Pancreas (tissue), 10 donors: ENCODE measurements at regions not wholly inside any gene's neighbourhood (a gene's known extent, or its start where the extent isn't known, plus 50 kb on each side); places are given as distances from the start of the nearest gene placed in this dataset.
"Not testable (repeated sequence)": the region's sequence is repeated elsewhere in the genome, so short reads cannot be mapped to it uniquely, and the experiment has no call there.

ENCODE experiments used
- ATAC-seq, 4 donors: fragments of 200-7000 bp; cut with Tn5 transposase; one replicate each; pipeline versions ENCODE4 v1.8.0 to v1.9.1; 2020; ENCODE audit warnings: mild to moderate bottlenecking in 4 of 4, moderate library complexity in 4 of 4
- DNase-seq, 6 donors: peaks; one replicate each; pipeline ENCODE4 v3.0.0-alpha.2; 2020
- FAIRE-seq: peaks from 2 replicates; lab custom pipeline; 2012; peaks lifted over from hg19 to GRCh38; lab: Jason Lieb, UNC
- H3K27ac ChIP-seq, 4 donors: fragments of 200-600 bp; sonication (generic); 1 replicate in 3 of 4; 2 replicates in 1 of 4; pipeline versions ENCODE4 v1.5.0 to v1.8.0; 2020
- H3K27me3 ChIP-seq, 4 donors: fragments of 200-600 bp; one replicate each; pipeline ENCODE4 v1.8.0; 2021
- H3K36me3 ChIP-seq, 3 donors: fragments of 200-600 bp; sonication (generic) in 1 of 3; one replicate each; pipeline versions ENCODE4 v1.5.0 to v1.8.0; 2020 to 2021
- H3K4me1 ChIP-seq, 3 donors: fragments of 200-600 bp; one replicate each; pipeline ENCODE4 v1.8.0; 2021
- H3K4me3 ChIP-seq, 4 donors: fragments of 200-600 bp; sonication (generic) in 2 of 4; one replicate each; pipeline versions ENCODE4 v1.5.0 to v1.8.0; 2020 to 2021
- H3K9me3 ChIP-seq, 4 donors: fragments of 200-600 bp; one replicate each; pipeline ENCODE4 v1.8.0; 2021
- WGBS, 2 donors: extraction: QIAGEN DNeasy Blood & Tissue Kit; methylation state at CpG; one replicate each; pipeline ENCODE4 v1.1.7; 2013; 5-methylcytosine and 5-hydroxymethylcytosine counted together
- intact Hi-C, 3 donors: fragments of 100-400 bp; cut with DNase I; formaldehyde crosslinking; loops; one replicate each; pipeline versions ENCODE4 v1.11.1 to v1.14.2; 2022
- TF ChIP-seq, protein P1 (sequence below), 4 donors: fragments of 200-600 bp; sonication (generic) in 3 of 4; IDR thresholded peaks; one replicate each; pipeline versions ENCODE4 v1.5.0 to v1.8.0; 2021; ENCODE audit warnings: antibody characterized with exemption in 4 of 4
- donor health status: healthy with polysubstance abuse.
- donor health status: DM: no; HTN: no; CAD: no; lungs with moderate emphysema.
- donor health status: DM: no; HTN: no; CAD: no.
- donor health status: control.
- donor health status: control.
- donor health status: Bipolar disorder and iron deficiency.
- donor health status: DM: yes; HTN: yes; CAD: no.
- donor health status: DM: no; HTN: no; CAD: no.
- donor health status: DM: no; HTN: no; CAD: no.
- donor health status: DM: yes; HTN: yes; CAD: no.

DNA sequence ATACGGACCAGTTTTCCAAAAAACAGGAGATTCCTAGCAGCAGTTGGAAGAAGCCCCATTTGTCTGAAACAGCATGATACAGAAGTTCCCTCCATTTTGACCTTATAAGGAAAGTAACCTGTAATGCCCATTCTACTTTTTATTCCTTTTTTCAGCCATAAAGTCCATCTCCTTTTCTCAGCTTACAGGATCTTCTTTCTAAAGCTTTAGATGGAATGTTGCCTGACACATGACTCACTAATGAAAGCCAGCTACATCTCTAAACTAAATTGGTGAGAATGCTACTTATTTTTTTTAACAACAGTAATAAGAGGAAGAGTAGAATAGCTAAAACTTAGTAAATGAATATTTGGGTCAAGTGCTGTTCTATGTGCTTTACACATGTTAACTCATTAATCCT, 234.1 kb downstream of the CDH26 start:
- 28 to 45% methylated on average over 1 of the region's 1 CpG for WGBS, 2 donors
- intact Hi-C loops = no loop called here
- no peak for FAIRE-seq

DNA sequence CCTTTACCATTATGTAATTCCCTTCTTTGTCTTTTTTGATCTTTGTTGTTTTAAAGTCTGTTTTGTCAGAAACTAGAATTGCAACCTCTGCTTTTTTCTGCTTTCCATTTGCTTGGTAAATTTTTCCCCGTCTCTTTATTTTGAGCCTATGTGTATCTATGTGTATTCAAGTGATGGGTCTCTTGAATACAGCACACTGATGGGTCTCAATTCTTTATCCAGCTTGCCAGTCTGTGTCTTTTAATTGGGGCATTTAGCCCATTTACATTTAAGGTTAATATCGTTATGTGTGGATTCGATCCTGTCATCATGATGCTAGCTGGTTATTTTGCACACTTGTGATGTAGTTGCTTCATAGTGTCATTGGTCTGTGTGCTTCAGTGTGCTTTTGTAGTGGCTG, 240.9 kb downstream of the CDH26 start:
- H3K36me3 ChIP-seq, intact Hi-C loops, DNase-seq, FAIRE-seq, ATAC-seq, H3K27me3 ChIP-seq, H3K27ac ChIP-seq, H3K4me3 ChIP-seq, H3K9me3 ChIP-seq, H3K4me1 ChIP-seq: not testable (repeated sequence)
- WGBS, 2 donors = 58 to 81% methylated on average over 3 of the region's 3 CpGs

More for the DNA sequence above, 234.1 kb downstream of the CDH26 start:
- Histone ChIP-seq H3K4me1 (no peaks in the 10 kb centered on the region), H3K9me3 (no peaks in the 10 kb centered on the region), H3K27ac (no peak overlapping the region), H3K36me3 (no peaks in the 10 kb centered on the region), H3K4me3 (no peak overlapping the region), H3K27me3 (no peaks in the 10 kb centered on the region)
- DNase-seq (no peak), ATAC-seq (no peak)
- TF ChIP-seq, protein P1, sequence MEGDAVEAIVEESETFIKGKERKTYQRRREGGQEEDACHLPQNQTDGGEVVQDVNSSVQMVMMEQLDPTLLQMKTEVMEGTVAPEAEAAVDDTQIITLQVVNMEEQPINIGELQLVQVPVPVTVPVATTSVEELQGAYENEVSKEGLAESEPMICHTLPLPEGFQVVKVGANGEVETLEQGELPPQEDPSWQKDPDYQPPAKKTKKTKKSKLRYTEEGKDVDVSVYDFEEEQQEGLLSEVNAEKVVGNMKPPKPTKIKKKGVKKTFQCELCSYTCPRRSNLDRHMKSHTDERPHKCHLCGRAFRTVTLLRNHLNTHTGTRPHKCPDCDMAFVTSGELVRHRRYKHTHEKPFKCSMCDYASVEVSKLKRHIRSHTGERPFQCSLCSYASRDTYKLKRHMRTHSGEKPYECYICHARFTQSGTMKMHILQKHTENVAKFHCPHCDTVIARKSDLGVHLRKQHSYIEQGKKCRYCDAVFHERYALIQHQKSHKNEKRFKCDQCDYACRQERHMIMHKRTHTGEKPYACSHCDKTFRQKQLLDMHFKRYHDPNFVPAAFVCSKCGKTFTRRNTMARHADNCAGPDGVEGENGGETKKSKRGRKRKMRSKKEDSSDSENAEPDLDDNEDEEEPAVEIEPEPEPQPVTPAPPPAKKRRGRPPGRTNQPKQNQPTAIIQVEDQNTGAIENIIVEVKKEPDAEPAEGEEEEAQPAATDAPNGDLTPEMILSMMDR (IDR thresholded peaks at IDR 0.05) = no peak

DNA sequence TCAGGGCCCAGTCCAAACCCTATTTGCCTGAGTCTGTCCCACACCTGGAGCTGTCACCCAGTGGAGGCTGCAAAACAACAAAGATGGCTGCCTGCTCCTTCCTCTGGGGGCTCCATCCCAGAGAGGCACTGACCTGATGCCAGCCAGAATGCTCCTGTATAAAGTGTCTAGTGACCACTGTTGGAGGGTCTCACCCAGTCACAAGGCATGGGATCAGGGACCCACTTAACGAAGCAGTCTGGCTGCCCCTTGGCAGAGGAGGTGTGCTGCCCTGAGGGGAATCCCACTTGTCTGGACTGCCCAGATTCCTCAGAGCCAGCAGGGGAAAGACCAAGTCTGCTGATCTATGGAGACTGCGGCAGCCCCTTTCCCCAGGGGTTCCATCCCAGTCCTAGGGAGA, 241.6 kb downstream of the CDH26 start:
- no peak overlapping the region for H3K4me3 ChIP-seq
- TF ChIP-seq, protein P1 (IDR thresholded peaks at IDR 0.05) = no peak
- DNase-seq = no peak
- FAIRE-seq = no peak
- 68 to 88% methylated on average over 2 of the region's 2 CpGs for WGBS, 2 donors
- H3K36me3 ChIP-seq = no peaks in the 10 kb centered on the region
- no peaks in the 10 kb centered on the region for H3K9me3 ChIP-seq
- ATAC-seq = no peak
- no peak overlapping the region for H3K27ac ChIP-seq
- intact Hi-C loops = no loop called here
- H3K27me3 ChIP-seq = no peaks in the 10 kb centered on the region
- H3K4me1 ChIP-seq = no peaks in the 10 kb centered on the region

DNA sequence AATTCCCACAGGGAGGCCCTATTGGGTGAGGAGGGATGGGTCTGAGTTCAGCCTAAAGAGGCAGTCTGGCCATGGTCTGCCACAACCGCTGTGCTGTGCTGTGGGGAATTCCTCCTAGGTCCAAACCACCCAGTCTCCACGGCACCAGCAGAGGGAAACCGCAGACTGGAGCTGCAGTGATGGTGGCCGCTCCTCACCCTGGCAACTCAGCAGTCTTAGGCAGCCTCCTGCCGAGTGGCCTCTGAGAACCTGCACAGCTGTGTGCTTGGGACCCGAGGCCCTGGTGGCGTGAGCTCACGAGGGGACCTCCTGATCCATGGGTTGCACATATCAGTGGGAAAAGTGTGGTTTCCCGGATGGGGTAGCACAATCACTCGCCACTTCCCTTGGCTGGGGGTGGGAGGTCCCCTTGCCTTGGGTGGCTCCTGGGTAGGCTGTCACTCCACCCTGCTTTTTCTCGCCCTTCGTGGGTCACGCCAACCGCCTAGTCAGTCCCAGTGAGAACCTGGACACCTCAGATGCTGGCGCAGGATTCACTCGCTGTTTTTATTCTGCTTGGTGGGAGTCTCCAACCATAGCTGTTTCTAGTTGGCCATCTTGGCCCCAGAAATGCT, 242.2 kb downstream of the CDH26 start:
- Histone ChIP-seq H3K4me1 (no peaks in the 10 kb centered on the region), H3K9me3 (no peaks in the 10 kb centered on the region), H3K36me3 (no peaks in the 10 kb centered on the region), H3K27ac (no peak overlapping the region), H3K4me3 (no peak overlapping the region), H3K27me3 (no peaks in the 10 kb centered on the region)
- intact Hi-C loops = no loop called here
- WGBS, 2 donors = 58 to 61% methylated on average over 16 of the region's 16 CpGs
- TF ChIP-seq, protein P1 (IDR thresholded peaks at IDR 0.05) = no peak
- FAIRE-seq (no peak), DNase-seq (no peak), ATAC-seq (no peak)

DNA sequence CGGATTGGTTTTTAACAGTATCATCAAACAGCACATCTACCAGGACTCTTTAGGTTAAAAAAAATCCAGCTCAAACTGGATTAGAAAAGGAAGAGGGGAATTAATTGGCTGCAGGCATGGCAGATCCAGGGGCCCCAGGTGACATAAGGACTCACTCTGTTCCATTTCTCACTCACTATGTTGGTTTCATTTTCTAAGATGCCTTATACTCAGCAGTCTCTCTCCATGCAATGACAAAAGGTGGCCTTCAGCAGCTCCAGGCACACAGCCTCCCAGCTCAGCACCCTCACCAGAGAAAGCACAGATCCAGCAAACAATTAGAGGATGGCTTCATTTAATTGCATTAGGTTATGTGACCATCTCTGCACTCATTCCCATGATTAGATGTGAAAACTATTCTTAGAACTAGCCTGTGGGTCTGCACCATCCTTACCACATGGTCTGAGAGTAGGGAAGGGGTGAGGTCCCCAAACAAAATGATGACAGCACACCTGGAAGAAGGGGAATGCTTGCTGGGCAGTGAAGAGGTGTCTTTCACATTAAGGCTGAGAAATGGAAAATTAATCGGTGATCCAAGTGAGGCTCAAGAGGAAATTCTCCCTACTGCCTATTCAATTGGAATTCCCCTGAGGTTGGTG, 243.1 kb downstream of the CDH26 start:
- H3K36me3 ChIP-seq = no peaks in the 10 kb centered on the region
- intact Hi-C loops = no loop called here
- FAIRE-seq = no peak
- no peak for DNase-seq
- H3K27ac ChIP-seq = no peak overlapping the region
- TF ChIP-seq, protein P1 (IDR thresholded peaks at IDR 0.05) = no peak
- no peaks in the 10 kb centered on the region for H3K27me3 ChIP-seq
- no peaks in the 10 kb centered on the region for H3K4me1 ChIP-seq
- ATAC-seq = no peak
- H3K4me3 ChIP-seq = no peak overlapping the region
- no peaks in the 10 kb centered on the region for H3K9me3 ChIP-seq
- WGBS, 2 donors = 53 to 89% methylated on average over 2 of the region's 2 CpGs
